A673 (cell line): ENCODE measurements at regions not wholly inside any gene's neighbourhood (a gene's known extent, or its start where the extent isn't known, plus 50 kb on each side); places are given as distances from the start of the nearest gene placed in this dataset.

Experiments
- BruUV-seq: library from RNA; stranded (reverse); fragments of 400-500 nt; replicated peaks from 2 replicates; lab custom pipeline; 2021; lab: Mats Ljungman, UMichigan
- CTCF ChIA-PET: fragments of 300-600 bp; sonication (Branson Sonifier 250); formaldehyde crosslinking; loops from one replicate; lab custom pipeline; 2022; ENCODE audit warnings: antibody characterized with exemption; lab: Charles Lee
- POLR2A ChIA-PET: fragments of 300-600 bp; sonication (Branson Sonifier 250); formaldehyde crosslinking; loops from one replicate; lab custom pipeline; 2022; ENCODE audit warnings: antibody characterized with exemption; ENCODE audit not compliant: low non-redundant PET; lab: Charles Lee
- DNase-seq: peaks from one replicate; pipeline ENCODE4 v3.0.0-alpha.2; 2015; ENCODE audit warnings: low spot score
- H3K27ac ChIP-seq: fragments of 200-600 bp; sonication (generic); 2 replicates; pipeline ENCODE4 v1.5.1; 2016; ENCODE audit warnings: mixed run types, low read depth, mild to moderate bottlenecking, mixed read lengths, antibody characterized with exemption, low read length; ENCODE audit not compliant: poor library complexity, severe bottlenecking
- H3K27me3 ChIP-seq: fragments of 200-600 bp; sonication (generic); replicated peaks from 2 replicates; pipeline ENCODE4 v1.6.1; 2017; ENCODE audit warnings: mixed run types, low read depth, mild to moderate bottlenecking, mixed read lengths, antibody characterized with exemption, low read length; ENCODE audit not compliant: insufficient read depth, poor library complexity
- H3K36me3 ChIP-seq: fragments of 200-600 bp; sonication (generic); 2 replicates; pipeline ENCODE4 v1.6.1; 2016; ENCODE audit warnings: mixed run types, mild to moderate bottlenecking, mixed read lengths, antibody characterized with exemption, low read length; ENCODE audit not compliant: insufficient read depth, poor library complexity, severe bottlenecking
- H3K4me1 ChIP-seq: fragments of 200-600 bp; sonication (generic); 2 replicates; pipeline ENCODE4 v1.6.1; 2017; ENCODE audit warnings: mixed run types, mild to moderate bottlenecking, mixed read lengths, antibody characterized with exemption, low read length; ENCODE audit not compliant: insufficient read depth, poor library complexity, severe bottlenecking
- H3K4me3 ChIP-seq: fragments of 200-600 bp; sonication (generic); 2 replicates; pipeline ENCODE4 v1.5.1; 2016; ENCODE audit warnings: low read depth, mixed run types, mild to moderate bottlenecking, mixed read lengths, low read length; ENCODE audit not compliant: poor library complexity, severe bottlenecking
- H3K9me3 ChIP-seq: fragments of 200-600 bp; sonication (generic); 2 replicates; pipeline ENCODE4 v1.6.1; 2016; ENCODE audit warnings: mixed run types, low read depth, mild to moderate bottlenecking, mixed read lengths, antibody characterized with exemption, low read length; ENCODE audit not compliant: poor library complexity, severe bottlenecking
- CTCF ChIP-seq: fragments of 300-800, 200-600 bp; sonication (generic); conservative IDR thresholded peaks from 2 replicates; pipeline ENCODE4 v1.5.1; 2017; ENCODE audit warnings: low read depth, mild to moderate bottlenecking, antibody characterized with exemption, low read length, moderate library complexity, mixed read lengths
- EZH2 ChIP-seq: fragments of 200-600 bp; sonication (generic); IDR thresholded peaks from 2 replicates; pipeline ENCODE4 v1.6.1; 2017; ENCODE audit warnings: borderline replicate concordance, low read depth, mild to moderate bottlenecking, mixed read lengths, antibody characterized with exemption, low read length; ENCODE audit not compliant: poor library complexity, severe bottlenecking
- intact Hi-C: fragments of 100-400 bp; cut with micrococcal nuclease; formaldehyde crosslinking; loops from one replicate; pipeline ENCODE4 v1.10.0; 2022; ENCODE audit not compliant: unreplicated experiment

DNA sequence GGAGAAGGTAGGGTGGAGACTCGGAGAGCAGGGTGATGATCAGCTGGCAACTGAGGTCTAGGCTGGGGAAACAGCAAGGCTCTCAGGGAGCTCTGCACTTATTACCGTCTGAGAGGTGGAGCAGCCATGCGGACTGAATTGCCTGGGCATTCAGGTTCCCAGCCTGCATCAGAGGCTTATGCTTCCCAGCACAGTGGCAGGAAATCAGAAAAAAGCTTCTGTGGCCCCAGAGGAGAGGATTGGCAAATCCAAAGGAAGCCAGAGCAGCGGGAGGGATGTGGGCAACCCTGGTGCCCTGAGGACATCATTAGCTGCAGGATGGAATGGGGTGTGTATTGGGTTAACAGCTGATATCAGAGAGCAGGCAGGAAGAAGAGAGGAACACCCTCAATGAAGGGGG, 374.1 kb upstream of the POU3F1 start:
- POLR2A ChIA-PET: no interaction called here
- H3K4me3 ChIP-seq: no peak overlapping the region
- H3K36me3 ChIP-seq: no peaks in the 10 kb centered on the region
- intact Hi-C loops: no loop called here
- H3K9me3 ChIP-seq: no peaks in the 10 kb centered on the region
- TF ChIP-seq EZH2 (no peak), CTCF (no peak)
- no peaks in the 10 kb centered on the region for H3K27me3 ChIP-seq
- CTCF ChIA-PET: interaction anchor here (1.2 kb wide), 1 partner anchor 415 kb away, joined by 3 read pairs; no protein-coding TSS in a partner anchor
- H3K4me1 ChIP-seq: peaks cover 33% of the 10 kb centered on the region
- no peak overlapping the region for H3K27ac ChIP-seq
- BruUV-seq: no TSS peak
- DNase-seq: peak; percentile 92

DNA sequence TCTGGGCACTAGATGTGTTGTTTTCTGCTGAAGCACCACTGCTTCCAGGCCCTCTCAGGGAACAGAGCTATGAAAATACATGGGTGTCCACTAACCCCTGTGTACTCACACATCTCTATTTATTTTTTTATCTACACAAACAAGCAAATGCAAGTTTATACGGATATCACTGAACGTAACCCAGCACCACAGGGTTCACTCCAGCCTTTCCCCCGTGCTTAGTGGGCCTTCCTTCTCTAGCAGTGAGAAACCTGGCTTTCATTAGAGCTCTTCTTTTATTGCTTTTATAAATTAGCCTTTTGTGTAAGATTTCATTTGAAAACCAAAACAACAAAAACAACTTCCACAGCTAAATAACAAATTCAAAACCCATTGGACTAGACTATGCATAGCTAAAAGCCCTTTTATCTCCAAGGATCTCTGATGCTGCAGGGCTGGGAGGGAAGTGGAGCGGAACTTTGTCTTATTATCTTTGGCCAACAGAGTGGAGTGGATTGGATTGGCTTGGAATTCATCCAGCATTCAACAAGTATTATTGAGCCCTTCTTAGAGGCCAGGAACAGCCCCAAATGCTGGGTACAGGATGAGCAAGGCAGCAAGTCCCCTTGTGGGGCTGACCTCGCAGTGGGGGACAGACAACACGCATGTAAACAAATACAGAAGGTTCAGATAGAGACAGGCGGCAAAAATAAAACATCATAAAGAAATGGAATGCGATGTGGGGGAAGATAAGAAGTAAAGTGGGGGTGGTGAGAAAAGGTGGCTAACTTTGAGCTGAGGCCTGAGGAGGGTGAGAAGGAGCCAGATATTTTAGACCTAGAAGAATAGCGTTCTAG, 371.8 kb upstream of the POU3F1 start:
- BruUV-seq: no TSS peak
- H3K4me1 ChIP-seq: peaks cover 33% of the 10 kb centered on the region
- POLR2A ChIA-PET: interaction anchor here (0.6 to 0.7 kb wide), 2 partner anchors 12 to 63 kb away, joined by 3 read pairs; no protein-coding TSS in a partner anchor
- intact Hi-C loops: no loop called here
- peaks cover 8% of the 10 kb centered on the region for H3K9me3 ChIP-seq
- H3K4me3 ChIP-seq: no peak overlapping the region
- H3K27ac ChIP-seq: no peak overlapping the region
- no peaks in the 10 kb centered on the region for H3K27me3 ChIP-seq
- TF ChIP-seq EZH2: no peak
- no peak for TF ChIP-seq CTCF
- no peaks in the 10 kb centered on the region for H3K36me3 ChIP-seq
- CTCF ChIA-PET: no interaction called here
- DNase-seq: peak; percentile 85

GRCh38 chr1:38403667-38404066, 357.1 kb upstream of the POU3F1 start:
- Histone ChIP-seq H3K36me3 (no peaks in the 10 kb centered on the region), H3K27ac (no peak overlapping the region), H3K4me1 (no peaks in the 10 kb centered on the region), H3K9me3 (peaks cover 13% of the 10 kb centered on the region), H3K27me3 (no peaks in the 10 kb centered on the region), H3K4me3 (no peak overlapping the region)
- TF ChIP-seq EZH2 (no peak), CTCF (no peak)
- ChIA-PET CTCF (no interaction called here), POLR2A (no interaction called here)
- intact Hi-C loops: no loop called here
- no TSS peak for BruUV-seq
- no peak for DNase-seq
